Calu3 (cell line): ENCODE measurements at regions not wholly inside any gene's neighbourhood (a gene's known extent, or its start where the extent isn't known, plus 50 kb on each side); places are given as distances from the start of the nearest gene placed in this dataset.

Experiments
- BruUV-seq: library from RNA; stranded (reverse); fragments of 400-500 nt; replicated peaks from 2 replicates; lab custom pipeline; 2021; lab: Mats Ljungman, UMichigan
- CTCF ChIA-PET: fragments of 300-600 bp; sonication (Branson Sonifier 250); formaldehyde crosslinking; loops from one replicate; lab custom pipeline; 2022; ENCODE audit warnings: antibody characterized with exemption; lab: Charles Lee
- DNase-seq: peaks from one replicate; pipeline ENCODE4 v3.0.0; 2022
- H3K27ac Mint-ChIP-seq: one replicate; pipeline ENCODE4 v1.8.0; 2022; ENCODE audit warnings: mixed read lengths; ENCODE audit not compliant: unreplicated experiment
- H3K27me3 Mint-ChIP-seq: one replicate; pipeline ENCODE4 v1.8.0; 2022; ENCODE audit warnings: mixed read lengths; ENCODE audit not compliant: unreplicated experiment
- H3K36me3 Mint-ChIP-seq: one replicate; pipeline ENCODE4 v1.8.0; 2022; ENCODE audit warnings: mild to moderate bottlenecking, moderate library complexity, mixed read lengths; ENCODE audit not compliant: insufficient read depth, unreplicated experiment
- H3K4me1 Mint-ChIP-seq: one replicate; pipeline ENCODE4 v1.8.0; 2022; ENCODE audit warnings: mild to moderate bottlenecking, low read depth, mixed read lengths; ENCODE audit not compliant: unreplicated experiment
- H3K4me3 Mint-ChIP-seq: one replicate; pipeline ENCODE4 v1.8.0; 2022; ENCODE audit warnings: mild to moderate bottlenecking, low read depth, moderate library complexity, mixed read lengths; ENCODE audit not compliant: unreplicated experiment
- H3K9me3 Mint-ChIP-seq: one replicate; pipeline ENCODE4 v1.8.0; 2022; ENCODE audit warnings: low read depth, mixed read lengths; ENCODE audit not compliant: unreplicated experiment
- CTCF ChIP-seq: fragments of 200-600 bp; IDR thresholded peaks from one replicate; pipeline ENCODE4 v1.8.0; 2022; ENCODE audit warnings: antibody characterized with exemption; ENCODE audit not compliant: unreplicated experiment
- intact Hi-C: fragments of 100-400 bp; cut with micrococcal nuclease; formaldehyde crosslinking; loops from one replicate; pipeline ENCODE4 v1.10.0; 2022; ENCODE audit not compliant: unreplicated experiment

- intact Hi-C loops: no loop called here
- BruUV-seq: no TSS peak
- H3K4me3 Mint-ChIP-seq: no peak overlapping the region
- peaks cover 16% of the 10 kb centered on the region for H3K4me1 Mint-ChIP-seq
- peaks cover 14% of the 10 kb centered on the region for H3K9me3 Mint-ChIP-seq
- CTCF ChIA-PET: no interaction called here
- DNase-seq: no peak
- no peaks in the 10 kb centered on the region for H3K27me3 Mint-ChIP-seq
- no peak overlapping the region for H3K27ac Mint-ChIP-seq
- H3K36me3 Mint-ChIP-seq: peaks cover 4% of the 10 kb centered on the region
- TF ChIP-seq CTCF: no peak
Measured at GRCh38 chr2:160639472-160639871, 145.9 kb upstream of the RBMS1 start.

DNA sequence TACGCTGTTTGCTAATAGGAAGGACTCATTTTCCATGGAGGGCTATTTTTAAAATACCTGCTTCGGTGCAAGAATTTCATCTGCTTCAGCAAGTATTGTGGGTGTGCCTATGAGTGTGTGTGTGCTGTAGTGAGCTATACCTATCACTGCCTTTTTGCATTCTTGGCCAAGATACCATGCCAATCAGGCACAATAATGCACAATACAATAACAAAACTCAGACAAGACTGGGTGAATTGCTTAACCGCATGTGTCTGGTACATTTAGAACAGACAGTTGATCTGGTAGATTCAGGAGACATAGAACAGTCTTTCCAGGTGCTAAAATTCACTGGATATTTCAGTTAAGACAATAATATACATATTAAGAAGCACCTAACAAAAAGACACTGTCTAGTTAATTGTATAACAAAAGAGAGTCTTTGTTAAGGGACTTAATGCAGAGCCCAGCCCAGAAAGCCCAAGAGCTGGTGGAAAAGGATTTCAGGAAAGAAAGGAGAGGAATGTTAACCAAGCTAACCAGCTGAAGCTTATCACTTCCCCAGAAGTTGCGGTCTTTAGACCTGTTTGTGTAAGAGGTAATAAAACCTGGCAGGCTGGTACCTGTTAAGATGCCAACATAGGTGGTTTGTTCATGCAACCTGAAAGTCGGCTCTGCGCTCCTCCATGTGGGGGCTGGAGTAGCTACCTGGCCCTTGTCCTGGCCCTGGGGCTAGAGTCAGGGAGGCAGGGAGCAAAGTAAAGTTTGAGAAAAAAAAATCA is 153.3 kb upstream of the RBMS1 start:
- no peak for TF ChIP-seq CTCF
- peaks cover 53% of the 10 kb centered on the region for H3K4me1 Mint-ChIP-seq
- peak; percentile 54 for DNase-seq
- CTCF ChIA-PET: interaction anchor here (0.6 to 0.9 kb wide), 5 partner anchors 10 to 323 kb away, joined by 3 to 5 read pairs (median 3); no protein-coding TSS in a partner anchor
- H3K36me3 Mint-ChIP-seq: peaks cover 28% of the 10 kb centered on the region
- peak overlapping the region; percentile 68 for H3K27ac Mint-ChIP-seq
- no peaks in the 10 kb centered on the region for H3K27me3 Mint-ChIP-seq
- no peaks in the 10 kb centered on the region for H3K9me3 Mint-ChIP-seq
- BruUV-seq: no TSS peak
- H3K4me3 Mint-ChIP-seq: peak overlapping the region; percentile 73
- intact Hi-C loops: loop anchor here (5.0 to 10.0 kb wide), 2 partner anchors 105 to 152 kb away; partner anchors contain the start of gene RBMS1

DNA sequence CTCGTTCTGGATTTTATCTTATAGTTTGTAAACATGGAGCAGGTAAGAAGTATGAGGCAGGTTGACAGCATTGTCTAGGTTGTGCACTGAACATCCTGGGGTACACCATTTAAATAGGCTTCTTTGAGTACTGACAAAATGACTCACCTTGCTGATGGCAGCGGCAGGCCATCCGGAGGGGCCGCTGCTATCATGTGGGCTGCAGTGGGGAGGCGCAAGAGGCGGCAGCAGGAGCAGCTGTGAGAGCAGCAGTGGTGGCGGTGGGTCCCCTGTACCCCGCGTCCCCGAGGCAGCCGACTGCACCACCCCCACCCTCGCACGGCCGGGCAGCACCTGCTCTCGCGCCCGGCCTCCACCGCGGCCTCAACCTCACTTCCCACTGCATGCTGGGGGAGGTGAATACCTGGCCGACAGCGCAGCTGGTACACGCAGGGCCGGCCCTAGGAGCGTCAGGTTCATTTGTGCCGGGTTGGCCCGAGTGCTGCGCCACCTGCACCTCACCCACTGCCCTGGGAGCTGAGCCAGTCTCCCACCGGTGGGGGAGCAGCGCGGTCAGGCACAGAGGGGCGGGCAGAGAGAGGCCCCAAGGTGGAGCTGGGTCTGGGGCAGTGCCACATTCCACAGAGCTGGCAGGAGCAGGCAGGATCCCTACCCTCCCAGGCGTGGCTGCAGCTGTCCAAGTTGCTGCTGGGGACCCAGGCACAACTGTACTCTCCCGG is 154.5 kb upstream of the RBMS1 start:
- intact Hi-C loops: loop anchor here (5.0 to 10.0 kb wide), 2 partner anchors 104 to 153 kb away; partner anchors contain the start of gene RBMS1
- no peaks in the 10 kb centered on the region for H3K9me3 Mint-ChIP-seq
- TF ChIP-seq CTCF: no peak
- no TSS peak for BruUV-seq
- H3K4me1 Mint-ChIP-seq: peaks cover 66% of the 10 kb centered on the region
- peaks cover 28% of the 10 kb centered on the region for H3K36me3 Mint-ChIP-seq
- DNase-seq: peak; percentile 75
- H3K4me3 Mint-ChIP-seq: peak overlapping the region; percentile 73
- CTCF ChIA-PET: interaction anchor here (0.6 to 1.4 kb wide), 3 partner anchors 18 to 652 kb away, joined by 3 to 5 read pairs (median 4); no protein-coding TSS in a partner anchor
- no peaks in the 10 kb centered on the region for H3K27me3 Mint-ChIP-seq
- H3K27ac Mint-ChIP-seq: peak overlapping the region; percentile 68

DNA sequence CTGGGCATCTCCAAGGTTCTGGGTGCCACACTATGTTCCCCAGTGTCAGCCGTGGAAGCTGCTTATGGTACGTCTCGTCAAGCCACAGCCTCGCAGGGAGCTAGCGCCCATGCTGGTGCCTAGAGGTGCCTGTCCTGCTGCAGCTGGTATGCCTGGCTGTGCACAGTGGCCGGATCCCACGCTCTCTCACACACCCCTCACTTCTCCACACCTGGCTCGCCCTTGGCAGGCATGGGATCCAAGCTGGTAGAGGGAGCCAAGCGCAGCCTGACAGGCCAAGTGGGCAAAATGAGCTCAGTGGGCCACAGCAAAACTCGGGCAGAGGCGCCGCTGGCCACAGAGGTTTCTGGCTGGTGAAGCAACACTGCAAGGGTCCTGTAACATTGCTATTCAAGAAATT is 156.1 kb upstream of the RBMS1 start:
- Mint-ChIP-seq H3K9me3 (no peaks in the 10 kb centered on the region), H3K4me1 (peaks cover 66% of the 10 kb centered on the region), H3K27ac (peak overlapping the region; percentile 84), H3K4me3 (peak overlapping the region; percentile 43), H3K27me3 (no peaks in the 10 kb centered on the region), H3K36me3 (peaks cover 28% of the 10 kb centered on the region)
- CTCF ChIA-PET: interaction anchor here (1.7 kb wide), 1 partner anchor 17 kb away, joined by 15 read pairs; no protein-coding TSS in a partner anchor
- TF ChIP-seq CTCF: no peak
- intact Hi-C loops: loop anchor here (5.0 to 10.0 kb wide), 3 partner anchors 103 to 242 kb away; partner anchors contain the start of gene RBMS1
- DNase-seq: no peak
- BruUV-seq: no TSS peak
